Thyroid gland (tissue), 4 donors: ENCODE measurements at regions not wholly inside any gene's neighbourhood (a gene's known extent, or its start where the extent isn't known, plus 50 kb on each side); places are given as distances from the start of the nearest gene placed in this dataset.

Experiments
- DNase-seq, 2 donors: peaks; one replicate each; pipeline ENCODE4 v3.0.0-alpha.2; 2019
- H3K27ac ChIP-seq, 3 donors: fragments of 200-600 bp; sonication (generic); 1 replicate in 2 of 3; 2 replicates in 1 of 3; pipeline ENCODE4 v1.5.1; 2016 to 2019; ENCODE audit warnings: mild to moderate bottlenecking in 1 of 3, moderate library complexity in 1 of 3
- H3K27me3 ChIP-seq: fragments of 200-600 bp; sonication (generic); one replicate; pipeline ENCODE4 v1.5.1; 2019
- H3K36me3 ChIP-seq, 2 donors: fragments of 200-600 bp; sonication (generic); one replicate each; pipeline ENCODE4 v1.5.1; 2016 to 2019
- H3K4me1 ChIP-seq, 2 donors: fragments of 200-600 bp; sonication (generic); one replicate each; pipeline ENCODE4 v1.5.1; 2017 to 2019
- H3K4me3 ChIP-seq, 3 donors: fragments of 200-600 bp; sonication (generic); replicated peaks in 1 of 3; 1 replicate in 2 of 3; 2 replicates in 1 of 3; pipeline ENCODE4 v1.5.1; 2016; ENCODE audit warnings: mild to moderate bottlenecking in 1 of 3
- H3K9me3 ChIP-seq: fragments of 200-600 bp; sonication (generic); one replicate; pipeline ENCODE4 v1.5.1; 2017
- POLR2A ChIP-seq, 2 donors: fragments of 450-650 bp; IDR thresholded peaks; one replicate each; pipeline ENCODE4 v1.6.1; 2017; ENCODE audit warnings: antibody characterized with exemption in 2 of 2, mild to moderate bottlenecking in 2 of 2, moderate library complexity in 1 of 2
- WGBS, 2 donors: methylation state at CpG; one replicate each; pipeline ENCODE4 v1.1.5; 2017; 5-methylcytosine and 5-hydroxymethylcytosine counted together
- intact Hi-C: fragments of 100-400 bp; cut with DNase I; formaldehyde crosslinking; loops from one replicate; pipeline ENCODE4 v1.15.1; 2023
- TF ChIP-seq, protein P1 (sequence below), 6 experiments: fragments of 200-600 bp in 3 of 6; fragments of 450-650 bp in 3 of 6; sonication (generic) in 3 of 6; IDR thresholded peaks; one replicate each; pipeline ENCODE4 v1.5.1; 2016 to 2019; ENCODE audit warnings: antibody characterized with exemption in 6 of 6, mild to moderate bottlenecking in 2 of 6, inconsistent platforms in 1 of 6, moderate library complexity in 1 of 6

DNA sequence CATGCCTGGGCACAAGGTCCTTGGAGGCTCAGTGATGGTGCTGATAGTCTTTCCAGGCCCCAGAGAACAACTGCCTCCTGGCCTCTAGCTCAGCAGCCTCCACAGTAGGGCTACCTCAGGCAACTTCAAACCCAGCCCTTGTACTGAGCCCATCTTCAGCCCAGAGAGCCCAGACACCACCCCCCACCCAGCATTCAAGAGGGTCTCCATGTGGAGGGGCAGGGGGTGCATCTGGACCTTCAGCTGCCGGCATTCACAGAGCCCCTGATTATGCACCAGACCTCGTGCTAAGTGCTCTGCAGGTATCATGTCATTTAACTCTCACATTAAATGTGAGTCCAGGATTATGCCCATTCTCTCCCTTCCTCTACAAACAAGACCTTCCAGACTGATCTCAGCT lies 197.0 kb upstream of the ZC3H12A start:
- 67 to 78% methylated on average over 2 of the region's 2 CpGs for WGBS, 2 donors
- Histone ChIP-seq H3K36me3 (no peaks in the 10 kb centered on the region), H3K27me3 (no peaks in the 10 kb centered on the region), H3K4me3 (no peak overlapping the region), H3K4me1 (no peaks in the 10 kb centered on the region), H3K9me3 (no peaks in the 10 kb centered on the region), H3K27ac (no peak overlapping the region)
- TF ChIP-seq, protein P1, sequence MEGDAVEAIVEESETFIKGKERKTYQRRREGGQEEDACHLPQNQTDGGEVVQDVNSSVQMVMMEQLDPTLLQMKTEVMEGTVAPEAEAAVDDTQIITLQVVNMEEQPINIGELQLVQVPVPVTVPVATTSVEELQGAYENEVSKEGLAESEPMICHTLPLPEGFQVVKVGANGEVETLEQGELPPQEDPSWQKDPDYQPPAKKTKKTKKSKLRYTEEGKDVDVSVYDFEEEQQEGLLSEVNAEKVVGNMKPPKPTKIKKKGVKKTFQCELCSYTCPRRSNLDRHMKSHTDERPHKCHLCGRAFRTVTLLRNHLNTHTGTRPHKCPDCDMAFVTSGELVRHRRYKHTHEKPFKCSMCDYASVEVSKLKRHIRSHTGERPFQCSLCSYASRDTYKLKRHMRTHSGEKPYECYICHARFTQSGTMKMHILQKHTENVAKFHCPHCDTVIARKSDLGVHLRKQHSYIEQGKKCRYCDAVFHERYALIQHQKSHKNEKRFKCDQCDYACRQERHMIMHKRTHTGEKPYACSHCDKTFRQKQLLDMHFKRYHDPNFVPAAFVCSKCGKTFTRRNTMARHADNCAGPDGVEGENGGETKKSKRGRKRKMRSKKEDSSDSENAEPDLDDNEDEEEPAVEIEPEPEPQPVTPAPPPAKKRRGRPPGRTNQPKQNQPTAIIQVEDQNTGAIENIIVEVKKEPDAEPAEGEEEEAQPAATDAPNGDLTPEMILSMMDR (IDR thresholded peaks at IDR 0.05) = no peak
- TF ChIP-seq POLR2A (IDR thresholded peaks at IDR 0.05) = no peak
- intact Hi-C loops = no loop called here
- DNase-seq = no peak

DNA sequence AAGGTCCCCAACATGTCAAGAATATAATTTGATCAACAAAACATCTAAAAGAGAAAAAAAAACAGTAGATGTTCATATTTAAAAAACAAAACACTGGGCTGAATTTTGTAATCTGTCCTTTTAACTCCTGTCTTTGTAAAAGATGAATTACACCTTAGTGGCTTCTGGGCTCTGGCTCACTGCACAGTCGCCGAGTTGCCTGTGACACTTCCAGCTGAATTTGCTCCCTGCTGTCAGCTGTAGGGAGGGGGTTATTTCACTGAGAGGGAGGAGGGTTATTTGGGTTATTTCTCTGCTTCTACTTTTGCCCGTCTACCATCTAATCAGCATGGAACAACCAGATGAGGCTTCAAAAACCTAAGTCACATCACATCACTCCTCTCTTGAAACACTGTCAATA lies 193.0 kb upstream of the ZC3H12A start:
- 53 to 65% methylated on average over 3 of the region's 3 CpGs for WGBS, 2 donors
- no peaks in the 10 kb centered on the region for H3K9me3 ChIP-seq
- TF ChIP-seq, protein P1 (IDR thresholded peaks at IDR 0.05) = no peak
- no peak for TF ChIP-seq POLR2A (IDR thresholded peaks at IDR 0.05)
- no peaks in the 10 kb centered on the region for H3K27me3 ChIP-seq
- no peaks in the 10 kb centered on the region for H3K36me3 ChIP-seq
- no peak overlapping the region for H3K27ac ChIP-seq
- H3K4me3 ChIP-seq = no peak overlapping the region
- intact Hi-C loops = no loop called here
- H3K4me1 ChIP-seq = no peaks in the 10 kb centered on the region
- no peak for DNase-seq

DNA sequence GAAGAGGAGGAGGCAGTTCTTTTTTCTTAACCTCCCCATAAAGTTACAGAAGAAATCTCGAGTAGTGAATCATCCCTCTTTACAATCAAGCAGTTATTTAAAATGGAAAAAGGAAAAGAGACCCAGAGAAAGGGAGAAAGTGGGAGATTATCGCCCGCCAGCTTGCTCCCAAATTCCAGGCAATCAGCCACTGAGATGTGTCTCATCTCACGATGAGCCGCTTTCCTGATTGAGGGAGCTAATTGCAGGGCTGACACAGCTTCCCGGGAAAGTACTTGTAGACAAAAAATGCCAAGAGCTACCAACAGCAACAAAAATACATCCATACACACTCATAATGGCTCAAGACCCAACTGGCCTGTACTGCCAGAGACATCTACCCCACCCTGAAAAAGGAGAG lies 191.6 kb upstream of the ZC3H12A start:
- no peaks in the 10 kb centered on the region for H3K4me1 ChIP-seq
- DNase-seq = no peak
- intact Hi-C loops = no loop called here
- H3K36me3 ChIP-seq = no peaks in the 10 kb centered on the region
- no peaks in the 10 kb centered on the region for H3K27me3 ChIP-seq
- WGBS, 2 donors = 52 to 53% methylated on average over 6 of the region's 6 CpGs
- no peak overlapping the region for H3K4me3 ChIP-seq
- H3K9me3 ChIP-seq = no peaks in the 10 kb centered on the region
- TF ChIP-seq, protein P1 (IDR thresholded peaks at IDR 0.05) = no peak
- TF ChIP-seq POLR2A (IDR thresholded peaks at IDR 0.05) = no peak
- no peak overlapping the region for H3K27ac ChIP-seq

DNA sequence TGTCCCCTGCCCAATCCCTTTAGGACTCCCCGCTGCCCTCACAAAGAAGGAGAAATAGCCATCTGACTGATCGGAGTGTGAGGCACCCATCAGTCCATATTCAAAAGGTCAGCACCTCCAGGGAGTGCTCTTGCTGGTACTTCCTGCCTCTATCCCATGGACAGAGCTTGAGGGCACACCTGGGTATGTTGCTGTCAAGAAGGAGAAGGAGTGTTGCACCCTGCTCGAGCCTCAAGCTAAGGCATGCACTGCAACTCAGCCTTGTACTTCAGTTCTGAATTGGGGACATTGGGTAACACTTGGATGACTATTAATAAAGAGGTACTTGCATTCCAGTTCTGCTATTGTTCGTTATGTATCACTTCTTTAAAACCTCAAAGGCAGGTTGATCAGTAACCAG lies 190.3 kb upstream of the ZC3H12A start:
- no peaks in the 10 kb centered on the region for H3K27me3 ChIP-seq
- TF ChIP-seq, protein P1 (IDR thresholded peaks at IDR 0.05) = no peak
- TF ChIP-seq POLR2A (IDR thresholded peaks at IDR 0.05) = no peak
- H3K36me3 ChIP-seq = no peaks in the 10 kb centered on the region
- no peaks in the 10 kb centered on the region for H3K9me3 ChIP-seq
- no peak for DNase-seq
- no peak overlapping the region for H3K4me3 ChIP-seq
- no peak overlapping the region for H3K27ac ChIP-seq
- intact Hi-C loops = no loop called here
- no peaks in the 10 kb centered on the region for H3K4me1 ChIP-seq
- WGBS, 2 donors = 68 to 76% methylated on average over 4 of the region's 4 CpGs

DNA sequence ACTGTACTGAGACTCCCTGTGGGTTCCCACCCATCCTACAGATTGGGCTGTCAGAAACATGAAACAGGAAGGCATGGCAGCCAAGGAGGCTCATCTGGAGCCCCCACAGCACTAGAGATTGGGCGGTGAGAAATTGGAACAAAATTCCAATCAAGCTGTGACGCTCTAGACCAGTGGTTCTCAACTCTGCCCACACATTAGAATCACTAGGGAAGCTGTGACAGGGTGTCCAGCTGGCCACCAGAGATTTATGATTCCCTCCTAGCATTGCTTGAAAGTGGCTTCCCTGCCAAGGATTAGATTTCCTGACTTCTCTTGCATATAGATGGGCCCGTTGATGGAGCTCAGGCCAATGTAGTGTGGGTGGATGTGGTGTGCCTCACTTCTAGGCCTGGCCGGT lies 187.5 kb upstream of the ZC3H12A start:
- H3K9me3 ChIP-seq = no peaks in the 10 kb centered on the region
- H3K36me3 ChIP-seq = no peaks in the 10 kb centered on the region
- no peak for TF ChIP-seq POLR2A (IDR thresholded peaks at IDR 0.05)
- TF ChIP-seq, protein P1 (IDR thresholded peaks at IDR 0.05) = no peak
- H3K27ac ChIP-seq = no peak overlapping the region
- no peaks in the 10 kb centered on the region for H3K4me1 ChIP-seq
- no peaks in the 10 kb centered on the region for H3K27me3 ChIP-seq
- intact Hi-C loops = no loop called here
- no peak overlapping the region for H3K4me3 ChIP-seq
- WGBS, 2 donors = 85 to 94% methylated on average over 4 of the region's 4 CpGs
- no peak for DNase-seq
